Fibroblast of the aortic adventitia (primary cell): ENCODE measurements at regions not wholly inside any gene's neighbourhood (a gene's known extent, or its start where the extent isn't known, plus 50 kb on each side); places are given as distances from the start of the nearest gene placed in this dataset.

Experiments
- DNase-seq: peaks from one replicate; pipeline ENCODE4 v3.0.0-alpha.2; 2010; ENCODE audit warnings: low read depth
- H3K4me3 ChIP-seq: 2 replicates; pipeline ENCODE4 v1.5.1; 2011; ENCODE audit warnings: low read depth, mild to moderate bottlenecking, control low read depth, low read length, moderate library complexity
- TF ChIP-seq, protein P1 (sequence below): IDR thresholded peaks from 2 replicates; pipeline ENCODE4 v1.5.1; 2011; ENCODE audit warnings: mild to moderate bottlenecking, low read length, control low read depth, inconsistent platforms; ENCODE audit not compliant: insufficient read depth

DNA sequence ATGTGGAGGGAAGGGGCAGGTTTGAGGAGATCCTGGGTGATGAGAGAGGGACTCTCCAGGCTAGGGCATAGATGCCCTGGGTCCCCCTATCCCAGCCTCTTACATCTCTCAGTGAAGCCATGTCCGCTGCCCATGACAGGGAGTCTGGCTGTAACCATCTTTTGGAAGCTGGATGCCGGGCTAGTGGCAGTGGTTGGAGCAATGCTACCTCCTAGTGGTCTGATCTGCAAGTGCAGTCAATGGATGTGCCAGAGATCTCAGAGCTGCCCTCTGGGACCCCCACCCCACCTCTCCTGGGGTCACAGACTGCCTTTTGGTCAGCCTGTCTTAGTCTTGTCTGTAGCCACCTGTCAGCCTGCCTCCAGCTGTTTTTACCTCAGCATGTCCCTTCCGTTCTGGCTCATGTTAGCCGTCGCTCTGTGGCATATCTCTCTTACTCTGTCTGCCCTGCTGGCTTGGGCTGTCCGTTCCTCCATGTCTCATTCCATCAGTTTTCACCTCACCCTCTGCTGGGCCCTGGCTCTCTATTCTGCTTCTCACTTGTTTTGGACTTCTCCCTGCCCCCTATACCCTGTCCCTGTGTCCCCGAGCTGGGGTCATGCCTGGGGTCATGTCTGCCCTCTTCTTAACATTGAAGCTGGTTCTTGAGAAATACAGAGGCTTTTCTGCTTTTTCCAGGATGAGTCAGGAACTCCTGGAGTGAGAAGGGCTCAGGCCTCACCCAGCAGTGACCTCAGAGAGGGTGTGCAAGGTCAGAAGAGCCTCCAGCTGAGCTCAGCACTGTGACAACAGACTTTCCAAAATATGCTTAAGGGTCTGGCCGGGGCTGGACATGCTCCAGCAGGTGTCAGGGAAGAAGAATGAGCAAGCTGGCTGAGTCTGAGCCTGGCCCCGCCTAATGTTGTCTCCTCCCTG, 52.0 kb upstream of the THY1 start:
- TF ChIP-seq, protein P1, sequence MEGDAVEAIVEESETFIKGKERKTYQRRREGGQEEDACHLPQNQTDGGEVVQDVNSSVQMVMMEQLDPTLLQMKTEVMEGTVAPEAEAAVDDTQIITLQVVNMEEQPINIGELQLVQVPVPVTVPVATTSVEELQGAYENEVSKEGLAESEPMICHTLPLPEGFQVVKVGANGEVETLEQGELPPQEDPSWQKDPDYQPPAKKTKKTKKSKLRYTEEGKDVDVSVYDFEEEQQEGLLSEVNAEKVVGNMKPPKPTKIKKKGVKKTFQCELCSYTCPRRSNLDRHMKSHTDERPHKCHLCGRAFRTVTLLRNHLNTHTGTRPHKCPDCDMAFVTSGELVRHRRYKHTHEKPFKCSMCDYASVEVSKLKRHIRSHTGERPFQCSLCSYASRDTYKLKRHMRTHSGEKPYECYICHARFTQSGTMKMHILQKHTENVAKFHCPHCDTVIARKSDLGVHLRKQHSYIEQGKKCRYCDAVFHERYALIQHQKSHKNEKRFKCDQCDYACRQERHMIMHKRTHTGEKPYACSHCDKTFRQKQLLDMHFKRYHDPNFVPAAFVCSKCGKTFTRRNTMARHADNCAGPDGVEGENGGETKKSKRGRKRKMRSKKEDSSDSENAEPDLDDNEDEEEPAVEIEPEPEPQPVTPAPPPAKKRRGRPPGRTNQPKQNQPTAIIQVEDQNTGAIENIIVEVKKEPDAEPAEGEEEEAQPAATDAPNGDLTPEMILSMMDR, result peak; percentile 98
- peak; percentile 92 for DNase-seq
- no peak overlapping the region for H3K4me3 ChIP-seq

DNA sequence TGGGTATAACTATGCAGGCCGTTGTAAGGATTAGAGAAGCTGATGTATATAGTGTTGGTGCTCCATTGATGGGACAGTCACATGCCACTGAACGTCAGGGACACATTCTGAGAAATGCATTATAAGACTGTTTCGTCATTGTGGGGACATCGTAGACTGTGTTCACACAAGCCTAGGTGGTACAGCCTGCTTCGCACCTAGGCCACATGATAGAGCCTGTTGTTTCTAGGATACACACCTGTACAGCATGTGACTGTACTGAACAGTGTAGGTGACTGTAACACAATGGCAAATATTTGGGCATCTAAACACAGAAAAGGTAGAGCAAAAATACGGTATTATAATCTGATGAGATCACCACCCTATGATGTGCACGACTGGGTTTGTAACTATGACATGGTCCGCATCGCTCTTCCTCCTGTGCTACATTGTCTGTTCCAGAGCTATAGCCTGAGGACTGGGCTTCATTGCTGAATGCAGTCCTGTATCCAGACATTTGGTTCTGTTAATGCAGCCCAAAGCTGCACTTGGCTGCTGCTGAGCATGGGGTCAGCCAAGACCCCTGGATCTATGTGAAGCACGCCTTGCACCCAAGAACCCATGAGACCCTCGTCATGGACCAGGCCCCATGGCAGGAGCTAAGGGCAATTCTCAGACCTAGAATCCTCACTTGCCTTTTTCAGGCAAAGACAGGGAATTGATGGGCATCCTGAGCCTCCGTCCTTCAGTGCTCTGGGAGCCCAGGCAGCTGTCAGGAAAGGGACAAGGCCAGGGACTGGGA, 51.1 kb upstream of the THY1 start:
- no peak overlapping the region for H3K4me3 ChIP-seq
- TF ChIP-seq, protein P1, result no peak
- DNase-seq, result no peak

DNA sequence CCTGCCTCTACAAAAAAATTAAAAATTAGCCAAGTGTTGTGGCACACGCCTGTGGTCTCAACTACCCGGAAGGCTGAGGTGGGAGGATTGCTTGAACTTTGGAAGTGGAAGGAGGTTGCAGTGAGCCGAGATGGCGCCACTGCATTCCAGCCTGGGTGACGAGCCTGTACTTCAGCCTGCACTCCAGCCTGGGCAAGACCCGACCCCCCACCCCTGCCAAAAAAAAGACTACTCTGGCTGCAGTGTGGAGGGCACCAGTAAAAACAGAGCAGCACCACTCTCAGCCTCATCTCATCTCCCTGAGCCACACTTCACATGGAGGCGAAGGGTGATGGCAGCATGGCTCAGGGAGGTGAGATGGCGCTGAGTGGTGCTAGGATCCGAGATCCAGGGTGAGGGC, 50.3 kb upstream of the THY1 start:
- TF ChIP-seq, protein P1, result no peak
- no peak for DNase-seq
- H3K4me3 ChIP-seq, result no peak overlapping the region

DNA sequence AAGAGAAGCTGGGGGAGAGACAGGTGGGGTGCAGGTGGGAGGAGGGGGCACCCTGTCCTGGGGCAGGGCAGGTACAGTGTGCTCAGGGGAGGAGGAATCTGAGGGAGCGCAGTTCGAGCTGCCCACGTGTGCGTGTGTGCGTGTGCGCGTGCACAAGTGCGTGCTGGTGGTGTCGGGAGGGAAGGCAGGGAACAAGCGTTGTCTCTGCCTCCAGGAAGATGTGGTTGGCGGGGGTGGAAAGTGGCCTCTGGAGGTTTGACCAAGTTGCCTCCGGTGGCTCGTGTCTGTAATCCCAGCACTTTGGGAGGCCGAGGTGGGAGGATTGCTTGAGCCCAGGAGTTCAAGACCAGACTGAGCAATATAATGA, 49.9 kb upstream of the THY1 start:
- TF ChIP-seq, protein P1, result no peak
- DNase-seq, result no peak
- no peak overlapping the region for H3K4me3 ChIP-seq
